ENCODE measurements at regions not wholly inside any gene's neighbourhood (a gene's known extent, or its start where the extent isn't known, plus 50 kb on each side); places are given as distances from the start of the nearest gene placed in this dataset.
"Not testable (repeated sequence)": the region's sequence is repeated elsewhere in the genome, so short reads cannot be mapped to it uniquely, and the experiment has no call there.

GRCh38 chr5:92629574-92629973 lies 951.4 kb downstream of the NR2F1-AS1 start:
- no peaks in the 10 kb centered on the region for H3K9me3 ChIP-seq (ENCODE audit: low read length)
- H3K4me1 ChIP-seq (ENCODE audit: insufficient read depth, low read length) = no peaks in the 10 kb centered on the region
- H3K27me3 ChIP-seq (ENCODE audit: control insufficient read depth in 1 of 2, insufficient read depth in 2 of 2, low read length in 2 of 2) = no peaks in the 10 kb centered on the region
- no peak overlapping the region for H3K27ac ChIP-seq (ENCODE audit: low read depth, low read length)
- H3K9ac ChIP-seq (ENCODE audit: low read length) = no peak overlapping the region
- H3K4me3 ChIP-seq (ENCODE audit: low read depth in 1 of 2, low read length in 2 of 2) = no peak overlapping the region
- H3K36me3 ChIP-seq (ENCODE audit: insufficient read depth, low read length) = no peaks in the 10 kb centered on the region

GRCh38 chr5:92629000-92629399 lies 952.0 kb downstream of the NR2F1-AS1 start:
- Histone ChIP-seq H3K27ac (ENCODE audit: low read depth, low read length) (no peak overlapping the region), H3K27me3 (ENCODE audit: control insufficient read depth in 1 of 2, insufficient read depth in 2 of 2, low read length in 2 of 2) (no peaks in the 10 kb centered on the region), H3K9me3 (ENCODE audit: low read length) (no peaks in the 10 kb centered on the region), H3K9ac (ENCODE audit: low read length) (no peak overlapping the region), H3K36me3 (ENCODE audit: insufficient read depth, low read length) (no peaks in the 10 kb centered on the region), H3K4me3 (ENCODE audit: low read depth in 1 of 2, low read length in 2 of 2) (no peak overlapping the region), H3K4me1 (ENCODE audit: insufficient read depth, low read length) (no peaks in the 10 kb centered on the region)

DNA sequence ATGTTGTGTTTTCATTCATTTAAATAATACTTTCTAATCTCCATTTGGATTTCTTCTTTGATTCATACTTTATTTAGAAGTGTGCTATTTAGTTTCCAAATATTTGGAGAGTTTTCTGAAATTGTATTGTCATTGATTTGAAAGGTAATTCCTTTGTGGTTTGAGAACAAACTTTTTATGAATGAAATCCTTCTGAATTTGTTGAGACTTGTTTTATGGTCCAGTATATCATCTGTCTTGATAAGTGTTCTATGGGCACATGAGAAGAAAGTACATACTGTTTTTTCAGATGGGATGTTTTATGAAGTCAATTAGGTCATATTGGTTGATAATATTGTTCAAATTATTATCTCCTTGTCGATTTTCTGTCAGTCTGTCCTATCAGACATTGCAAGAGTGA lies 953.8 kb downstream of the NR2F1-AS1 start:
- Histone ChIP-seq H3K4me1 (ENCODE audit: insufficient read depth, low read length) (no peaks in the 10 kb centered on the region), H3K9me3 (ENCODE audit: low read length) (no peaks in the 10 kb centered on the region), H3K27ac (ENCODE audit: low read depth, low read length) (no peak overlapping the region), H3K36me3 (ENCODE audit: insufficient read depth, low read length) (no peaks in the 10 kb centered on the region), H3K9ac (ENCODE audit: low read length) (no peak overlapping the region), H3K27me3 (ENCODE audit: control insufficient read depth in 1 of 2, insufficient read depth in 2 of 2, low read length in 2 of 2) (no peaks in the 10 kb centered on the region), H3K4me3 (ENCODE audit: low read depth in 1 of 2, low read length in 2 of 2) (no peak overlapping the region)

- no peaks in the 10 kb centered on the region for H3K27me3 ChIP-seq (ENCODE audit: control insufficient read depth in 1 of 2, insufficient read depth in 2 of 2, low read length in 2 of 2)
- no peak overlapping the region for H3K4me3 ChIP-seq (ENCODE audit: low read depth in 1 of 2, low read length in 2 of 2)
- no peak overlapping the region for H3K9ac ChIP-seq (ENCODE audit: low read length)
- no peaks in the 10 kb centered on the region for H3K4me1 ChIP-seq (ENCODE audit: insufficient read depth, low read length)
- H3K36me3 ChIP-seq (ENCODE audit: insufficient read depth, low read length) = no peaks in the 10 kb centered on the region
- H3K9me3 ChIP-seq (ENCODE audit: low read length) = no peaks in the 10 kb centered on the region
- no peak overlapping the region for H3K27ac ChIP-seq (ENCODE audit: low read depth, low read length)
Measured at GRCh38 chr5:92616085-92616484, 964.9 kb downstream of the NR2F1-AS1 start.

GRCh38 chr5:92613546-92613945 lies 967.5 kb downstream of the NR2F1-AS1 start:
- H3K9me3 ChIP-seq (ENCODE audit: low read length) = no peaks in the 10 kb centered on the region
- no peak overlapping the region for H3K4me3 ChIP-seq (ENCODE audit: low read depth in 1 of 2, low read length in 2 of 2)
- no peaks in the 10 kb centered on the region for H3K36me3 ChIP-seq (ENCODE audit: insufficient read depth, low read length)
- no peak overlapping the region for H3K27ac ChIP-seq (ENCODE audit: low read depth, low read length)
- H3K9ac ChIP-seq (ENCODE audit: low read length) = no peak overlapping the region
- H3K27me3 ChIP-seq (ENCODE audit: control insufficient read depth in 1 of 2, insufficient read depth in 2 of 2, low read length in 2 of 2) = no peaks in the 10 kb centered on the region
- H3K4me1 ChIP-seq (ENCODE audit: insufficient read depth, low read length) = no peaks in the 10 kb centered on the region

DNA sequence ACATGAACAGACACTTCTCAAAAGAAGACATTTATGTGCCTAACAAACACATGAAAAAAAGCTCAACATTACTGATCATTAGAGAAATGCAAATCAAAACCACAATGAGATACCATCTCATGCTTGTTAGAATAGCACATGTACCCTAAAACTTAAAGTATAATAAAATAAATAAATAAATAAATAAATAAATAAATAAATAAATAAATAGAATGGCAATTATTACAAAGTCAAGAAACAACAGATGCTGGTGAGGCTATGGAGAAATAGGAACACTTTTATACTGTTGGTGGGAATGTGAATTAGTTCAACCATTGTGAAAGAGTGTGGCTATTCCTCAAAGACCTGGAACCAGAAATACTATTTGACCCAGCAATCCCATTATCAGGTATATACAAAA lies 970.6 kb downstream of the NR2F1-AS1 start:
- H3K36me3 ChIP-seq (ENCODE audit: insufficient read depth, low read length); H3K27ac ChIP-seq (ENCODE audit: low read depth, low read length); H3K9me3 ChIP-seq (ENCODE audit: low read length); H3K4me1 ChIP-seq (ENCODE audit: insufficient read depth, low read length); H3K4me3 ChIP-seq (ENCODE audit: low read depth in 1 of 2, low read length in 2 of 2); H3K27me3 ChIP-seq (ENCODE audit: control insufficient read depth in 1 of 2, insufficient read depth in 2 of 2, low read length in 2 of 2); H3K9ac ChIP-seq (ENCODE audit: low read length): not testable (repeated sequence)

DNA sequence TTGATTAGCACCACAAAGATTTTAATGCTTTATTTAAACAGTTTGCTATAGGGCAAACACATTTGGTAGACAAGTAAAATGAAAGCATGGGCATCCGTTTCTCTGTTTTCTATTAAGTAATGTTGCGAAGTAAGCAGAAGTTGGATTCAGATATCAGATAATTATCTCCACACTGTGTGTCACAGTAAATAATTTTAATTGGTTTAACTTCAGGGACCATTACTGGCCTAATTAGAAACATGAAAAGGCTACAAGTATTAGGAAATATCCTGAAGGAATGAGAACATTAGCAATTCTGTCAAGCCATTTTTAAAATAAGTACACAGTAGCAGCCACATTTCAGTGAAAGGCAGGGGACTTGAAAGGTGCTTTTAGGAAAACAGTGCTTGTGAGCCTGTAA lies 975.4 kb downstream of the NR2F1-AS1 start:
- H3K27me3 ChIP-seq (ENCODE audit: control insufficient read depth in 1 of 2, insufficient read depth in 2 of 2, low read length in 2 of 2) = no peaks in the 10 kb centered on the region
- no peaks in the 10 kb centered on the region for H3K36me3 ChIP-seq (ENCODE audit: insufficient read depth, low read length)
- no peak overlapping the region for H3K9ac ChIP-seq (ENCODE audit: low read length)
- H3K27ac ChIP-seq (ENCODE audit: low read depth, low read length) = no peak overlapping the region
- H3K4me3 ChIP-seq (ENCODE audit: low read depth in 1 of 2, low read length in 2 of 2) = no peak overlapping the region
- H3K4me1 ChIP-seq (ENCODE audit: insufficient read depth, low read length) = no peaks in the 10 kb centered on the region
- H3K9me3 ChIP-seq (ENCODE audit: low read length) = no peaks in the 10 kb centered on the region

DNA sequence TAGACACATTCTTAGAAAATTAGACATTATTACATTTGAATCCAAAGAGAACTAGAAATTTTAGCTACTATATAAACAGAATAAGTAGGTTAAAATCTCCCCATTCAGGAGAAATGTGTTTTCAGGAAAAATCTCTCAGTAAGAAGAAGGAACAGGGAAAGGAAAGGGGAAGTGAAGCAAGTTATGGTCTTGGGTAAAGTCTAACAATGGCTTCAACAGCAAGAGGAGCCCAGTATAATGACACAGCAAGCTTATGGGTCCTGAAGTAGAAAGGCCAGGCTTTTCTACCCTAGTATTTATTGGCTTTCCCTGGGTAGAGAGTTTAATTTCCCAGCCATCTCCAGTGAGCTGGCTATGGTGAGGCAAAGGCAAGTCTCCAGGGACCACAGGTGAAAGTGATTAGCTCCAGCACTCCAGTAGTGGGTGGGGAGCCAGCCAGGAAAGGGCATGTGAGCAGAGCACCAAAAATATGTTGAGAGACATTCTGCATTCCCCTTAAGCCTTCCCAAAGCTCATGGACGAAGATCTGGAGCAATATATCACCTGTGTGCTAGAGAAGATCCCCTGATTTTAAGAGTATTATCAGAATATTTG lies 981.7 kb downstream of the NR2F1-AS1 start:
- Histone ChIP-seq H3K9ac (ENCODE audit: low read length) (no peak overlapping the region), H3K27me3 (ENCODE audit: control insufficient read depth in 1 of 2, insufficient read depth in 2 of 2, low read length in 2 of 2) (no peaks in the 10 kb centered on the region), H3K4me1 (ENCODE audit: insufficient read depth, low read length) (no peaks in the 10 kb centered on the region), H3K9me3 (ENCODE audit: low read length) (no peaks in the 10 kb centered on the region), H3K27ac (ENCODE audit: low read depth, low read length) (no peak overlapping the region), H3K36me3 (ENCODE audit: insufficient read depth, low read length) (no peaks in the 10 kb centered on the region), H3K4me3 (ENCODE audit: low read depth in 1 of 2, low read length in 2 of 2) (no peak overlapping the region)

DNA sequence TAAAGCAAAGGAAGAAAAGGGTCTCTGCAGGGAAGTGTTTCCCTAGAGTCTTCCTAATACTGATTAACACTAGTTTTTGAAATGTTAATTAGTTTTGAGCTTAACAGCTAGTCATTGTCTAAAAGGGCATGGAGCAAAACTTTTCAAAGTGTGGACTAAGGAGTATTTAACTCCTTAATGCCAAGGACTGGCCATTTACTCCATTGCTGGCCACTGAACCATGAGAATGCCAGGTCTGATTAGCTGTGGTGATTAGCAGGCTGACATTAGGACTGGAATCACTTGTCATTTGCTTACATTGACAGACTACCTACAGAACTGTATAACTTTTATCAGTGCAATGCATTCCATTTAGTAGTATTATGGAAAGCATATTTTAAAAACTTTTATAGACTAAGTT lies 987.0 kb downstream of the NR2F1-AS1 start:
- no peaks in the 10 kb centered on the region for H3K36me3 ChIP-seq (ENCODE audit: insufficient read depth, low read length)
- H3K9me3 ChIP-seq (ENCODE audit: low read length) = no peaks in the 10 kb centered on the region
- no peak overlapping the region for H3K9ac ChIP-seq (ENCODE audit: low read length)
- H3K4me1 ChIP-seq (ENCODE audit: insufficient read depth, low read length) = no peaks in the 10 kb centered on the region
- H3K27me3 ChIP-seq (ENCODE audit: control insufficient read depth in 1 of 2, insufficient read depth in 2 of 2, low read length in 2 of 2) = no peaks in the 10 kb centered on the region
- H3K4me3 ChIP-seq (ENCODE audit: low read depth in 1 of 2, low read length in 2 of 2) = no peak overlapping the region
- no peak overlapping the region for H3K27ac ChIP-seq (ENCODE audit: low read depth, low read length)

GRCh38 chr5:92588876-92589275 lies 992.1 kb downstream of the NR2F1-AS1 start:
- H3K27ac ChIP-seq (ENCODE audit: low read depth, low read length) = no peak overlapping the region
- H3K27me3 ChIP-seq (ENCODE audit: control insufficient read depth in 1 of 2, insufficient read depth in 2 of 2, low read length in 2 of 2) = no peaks in the 10 kb centered on the region
- H3K4me3 ChIP-seq (ENCODE audit: low read depth in 1 of 2, low read length in 2 of 2) = no peak overlapping the region
- no peak overlapping the region for H3K9ac ChIP-seq (ENCODE audit: low read length)
- no peaks in the 10 kb centered on the region for H3K36me3 ChIP-seq (ENCODE audit: insufficient read depth, low read length)
- H3K9me3 ChIP-seq (ENCODE audit: low read length) = no peaks in the 10 kb centered on the region
- no peaks in the 10 kb centered on the region for H3K4me1 ChIP-seq (ENCODE audit: insufficient read depth, low read length)

DNA sequence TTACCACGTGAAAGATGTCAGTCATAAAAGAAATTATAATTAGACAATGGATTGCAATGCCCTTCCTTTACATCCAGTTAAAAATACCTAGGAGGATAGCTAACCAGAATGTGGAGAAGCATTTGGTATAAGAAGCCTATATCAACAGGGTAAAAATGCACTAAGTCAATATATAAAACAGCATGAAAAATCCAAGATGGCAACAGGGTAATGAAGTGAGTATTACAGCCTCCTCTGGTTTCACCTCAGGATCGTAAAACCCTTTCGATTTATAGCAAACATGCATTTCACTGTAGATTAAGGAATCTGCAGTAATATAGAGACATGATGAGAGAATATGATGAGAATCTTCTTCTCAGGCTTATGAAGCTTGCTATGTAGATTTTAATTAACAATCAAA lies 999.3 kb downstream of the NR2F1-AS1 start:
- H3K9me3 ChIP-seq (ENCODE audit: low read length) = no peaks in the 10 kb centered on the region
- H3K27ac ChIP-seq (ENCODE audit: low read depth, low read length) = no peak overlapping the region
- peaks cover 6% of the 10 kb centered on the region for H3K4me1 ChIP-seq (ENCODE audit: insufficient read depth, low read length)
- H3K9ac ChIP-seq (ENCODE audit: low read length) = no peak overlapping the region
- no peak overlapping the region for H3K4me3 ChIP-seq (ENCODE audit: low read depth in 1 of 2, low read length in 2 of 2)
- no peaks in the 10 kb centered on the region for H3K27me3 ChIP-seq (ENCODE audit: control insufficient read depth in 1 of 2, insufficient read depth in 2 of 2, low read length in 2 of 2)
- H3K36me3 ChIP-seq (ENCODE audit: insufficient read depth, low read length) = no peaks in the 10 kb centered on the region

- Histone ChIP-seq H3K4me1 (ENCODE audit: insufficient read depth, low read length) (peaks cover 6% of the 10 kb centered on the region), H3K27ac (ENCODE audit: low read depth, low read length) (no peak overlapping the region), H3K4me3 (ENCODE audit: low read depth in 1 of 2, low read length in 2 of 2) (no peak overlapping the region), H3K27me3 (ENCODE audit: control insufficient read depth in 1 of 2, insufficient read depth in 2 of 2, low read length in 2 of 2) (no peaks in the 10 kb centered on the region), H3K9ac (ENCODE audit: low read length) (no peak overlapping the region), H3K36me3 (ENCODE audit: insufficient read depth, low read length) (no peaks in the 10 kb centered on the region), H3K9me3 (ENCODE audit: low read length) (no peaks in the 10 kb centered on the region)
Measured at GRCh38 chr5:92581249-92581648, 999.8 kb downstream of the NR2F1-AS1 start.

All from muscle layer of colon (tissue), 2 donors.